HepG2 (cell line): ENCODE measurements at regions not wholly inside any gene's neighbourhood (a gene's known extent, or its start where the extent isn't known, plus 50 kb on each side); places are given as distances from the start of the nearest gene placed in this dataset.

Experiments
- ATAC-seq: fragments of 200-7000 bp; cut with Tn5 transposase; 3 replicates; pipeline ENCODE4 v1.9.1; 2020; ENCODE audit warnings: mild to moderate bottlenecking, moderate library complexity
- BruUV-seq: library from RNA; stranded (reverse); fragments of 400-500 nt; replicated peaks from 2 replicates; lab custom pipeline; 2021; lab: Mats Ljungman, UMichigan
- CTCF ChIA-PET: fragments of 300-600 bp; formaldehyde crosslinking; extraction: SDS; loops from one replicate; lab custom pipeline; 2021; ENCODE audit warnings: low total read pairs, inconsistent platforms, low intra/inter-chr PET ratio; lab: Yijun Ruan, JAX
- POLR2A ChIA-PET: fragments of 350-600 bp; sonication (Branson Sonifier 250); formaldehyde crosslinking; loops from one replicate; lab custom pipeline; 2020; ENCODE audit warnings: antibody characterized with exemption, inconsistent platforms; lab: Yijun Ruan, JAX
- DNase-seq: peaks from one replicate; pipeline ENCODE4 v3.0.0-alpha.2; 2015; ENCODE audit warnings: low spot score
- FAIRE-seq: peaks from 3 replicates; lab custom pipeline; 2011; peaks lifted over from hg19 to GRCh38; lab: Jason Lieb, UNC
- H2AFZ ChIP-seq: one replicate; pipeline ENCODE4 v1.6.1; 2011; ENCODE audit warnings: low read length, inconsistent platforms
- H3K27ac ChIP-seq: fragments of 300-600 bp; 3 replicates; pipeline ENCODE4 v1.8.0; 2011; ENCODE audit warnings: mixed run types, mild to moderate bottlenecking, mixed read lengths, low read length, inconsistent platforms; ENCODE audit not compliant: insufficient read depth; ENCODE audit errors: extremely low read length
- H3K27me3 ChIP-seq, 2 experiments: fragments of 200-600 bp in 1 of 2; 2 replicates in 1 of 2; 3 replicates in 1 of 2; pipeline versions ENCODE4 v1.6.0 to v1.8.0; 2011; ENCODE audit warnings: low read length in 2 of 2, mild to moderate bottlenecking in 2 of 2, moderate library complexity in 2 of 2, inconsistent platforms in 1 of 2; ENCODE audit not compliant: insufficient read depth in 2 of 2, control insufficient read depth in 1 of 2
- H3K36me3 ChIP-seq, 2 experiments: fragments of 200-600 bp in 1 of 2; replicated peaks in 1 of 2; 2 replicates in 1 of 2; 3 replicates in 1 of 2; pipeline versions ENCODE4 v1.5.1 to v1.8.0; 2011; ENCODE audit warnings: low read length in 2 of 2, inconsistent platforms in 1 of 2; ENCODE audit not compliant: insufficient read depth in 2 of 2, control insufficient read depth in 1 of 2
- H3K4me1 ChIP-seq: 2 replicates; pipeline ENCODE4 v1.5.1; 2012; ENCODE audit warnings: low read length, inconsistent platforms; ENCODE audit not compliant: insufficient read depth
- H3K4me2 ChIP-seq: 2 replicates; pipeline ENCODE4 v1.6.0; 2011; ENCODE audit warnings: low read depth, low read length, inconsistent platforms
- H3K4me3 ChIP-seq, 3 experiments: fragments of 200-600 bp in 1 of 3; sonication (generic), shearing (Covaris generic) in 1 of 3; replicated peaks in 1 of 3; 2 replicates each; pipeline ENCODE4 v1.5.1; 2011 to 2016; ENCODE audit warnings: low read length in 3 of 3, inconsistent platforms in 2 of 3, low read depth in 2 of 3, mild to moderate bottlenecking in 2 of 3, control low read depth in 1 of 3, mixed read lengths in 1 of 3; ENCODE audit not compliant: insufficient read depth in 1 of 3
- H3K79me2 ChIP-seq: one replicate; pipeline ENCODE4 v1.6.1; 2011; ENCODE audit warnings: low read length, inconsistent platforms; ENCODE audit not compliant: insufficient read depth
- H3K9ac ChIP-seq: 2 replicates; pipeline ENCODE4 v1.6.0; 2011; ENCODE audit warnings: mild to moderate bottlenecking, low read depth, low read length, inconsistent platforms; ENCODE audit not compliant: insufficient read depth
- H3K9me3 ChIP-seq: 2 replicates; pipeline ENCODE4 v1.5.1; 2012; ENCODE audit warnings: mild to moderate bottlenecking, low read length
- H4K20me1 ChIP-seq: 2 replicates; pipeline ENCODE4 v1.6.0; 2011; ENCODE audit warnings: inconsistent platforms, mild to moderate bottlenecking, low read length, moderate library complexity; ENCODE audit not compliant: insufficient read depth
- HMGA1 ChIP-seq: sonication (generic); formaldehyde crosslinking; conservative IDR thresholded peaks from 2 replicates; pipeline ENCODE4 v1.4.0; 2020; ENCODE audit warnings: missing genetic modification reagents
- HNF1A ChIP-seq, 2 experiments: sonication (generic) in 1 of 2; formaldehyde crosslinking in 1 of 2; IDR thresholded peaks; 2 replicates each; pipeline versions ENCODE4 v1.4.0 to v1.6.1; 2016 to 2020; ENCODE audit warnings: borderline replicate concordance in 1 of 2, low read depth in 1 of 2, mild to moderate bottlenecking in 1 of 2, missing genetic modification reagents in 1 of 2
- KLF15 ChIP-seq: sonication (generic); formaldehyde crosslinking; IDR thresholded peaks from 2 replicates; pipeline ENCODE4 v1.8.1; 2023; ENCODE audit warnings: borderline replicate concordance, mild to moderate bottlenecking, inconsistent platforms, missing genetic modification reagents, mixed read lengths
- MBD4 ChIP-seq: IDR thresholded peaks from 2 replicates; pipeline ENCODE4 v1.6.1; 2012; ENCODE audit warnings: low read length, inconsistent platforms, borderline replicate concordance
- MBNL3 ChIP-seq: fragments of 250-450 bp; sonication (Bioruptor Pico); conservative IDR thresholded peaks from 2 replicates; pipeline ENCODE4 v1.8.0; 2022; ENCODE audit warnings: mild to moderate bottlenecking, inconsistent platforms
- MNT ChIP-seq: fragments of 450-650 bp; IDR thresholded peaks from 2 replicates; pipeline ENCODE4 v1.6.1; 2016
- MTA1 ChIP-seq: sonication (generic); formaldehyde crosslinking; IDR thresholded peaks from 2 replicates; pipeline ENCODE4 v1.4.0; 2020; ENCODE audit warnings: missing genetic modification reagents, mild to moderate bottlenecking, borderline replicate concordance
- POGK ChIP-seq: sonication (generic); formaldehyde crosslinking; conservative IDR thresholded peaks from 2 replicates; pipeline ENCODE4 v1.8.0; 2022; ENCODE audit warnings: mild to moderate bottlenecking, moderate library complexity, missing genetic modification reagents
- REXO4 ChIP-seq: sonication (generic); formaldehyde crosslinking; IDR thresholded peaks from 2 replicates; pipeline ENCODE4 v1.8.0; 2022; ENCODE audit warnings: missing genetic modification reagents, mild to moderate bottlenecking, borderline replicate concordance
- SNAPC2 ChIP-seq: sonication (generic); formaldehyde crosslinking; IDR thresholded peaks from 2 replicates; pipeline ENCODE4 v1.8.1; 2022; ENCODE audit warnings: mild to moderate bottlenecking, missing genetic modification reagents
- ZFP1 ChIP-seq: IDR thresholded peaks from 2 replicates; pipeline ENCODE4 v1.6.1; 2016
- ZFP36 ChIP-seq: fragments of 150-350 bp; IDR thresholded peaks from 2 replicates; pipeline ENCODE4 v1.6.1; 2018; ENCODE audit warnings: borderline replicate concordance, low read length, low read depth; ENCODE audit not compliant: partially characterized antibody
- ZNF17 ChIP-seq: sonication (generic); formaldehyde crosslinking; IDR thresholded peaks from 2 replicates; pipeline ENCODE4 v1.5.0; 2020; ENCODE audit warnings: mild to moderate bottlenecking, missing genetic modification reagents
- ZNF615 ChIP-seq: sonication (generic); formaldehyde crosslinking; IDR thresholded peaks from 2 replicates; pipeline ENCODE4 v1.5.0; 2020; ENCODE audit warnings: mild to moderate bottlenecking, missing genetic modification reagents, borderline replicate concordance
- ZSCAN12 ChIP-seq: sonication (generic); formaldehyde crosslinking; IDR thresholded peaks from 2 replicates; pipeline ENCODE4 v1.9.0; 2021; ENCODE audit warnings: mild to moderate bottlenecking, missing genetic modification reagents
- ZSCAN20 ChIP-seq: sonication (generic); formaldehyde crosslinking; IDR thresholded peaks from 2 replicates; pipeline ENCODE4 v1.4.0; 2020; ENCODE audit warnings: missing genetic modification reagents, mild to moderate bottlenecking, borderline replicate concordance
- ZSCAN9 ChIP-seq: IDR thresholded peaks from 2 replicates; pipeline ENCODE4 v1.6.1; 2016; ENCODE audit warnings: borderline replicate concordance
- WGBS: methylation state at CpG from one replicate; pipeline ENCODE4 v1.1.6; 2017; ENCODE audit warnings: low lambda C conversion rate; 5-methylcytosine and 5-hydroxymethylcytosine counted together
- in situ Hi-C: cut with HindIII; loops from 2 replicates; pipeline ENCODE4 v1.10.0; 2017; ENCODE audit warnings: low pct_unique_long_range_greater_than_20kb; ENCODE audit not compliant: extremely low pct_ligation_motif_present
- intact Hi-C: fragments of 100-400 bp; cut with micrococcal nuclease; formaldehyde crosslinking; loops from one replicate; pipeline ENCODE4 v1.10.0; 2022; ENCODE audit not compliant: unreplicated experiment
- TF ChIP-seq, protein P1 (sequence below): sonication (generic); formaldehyde crosslinking; IDR thresholded peaks from 2 replicates; pipeline ENCODE4 v1.8.1; 2022; ENCODE audit warnings: mild to moderate bottlenecking, missing genetic modification reagents

DNA sequence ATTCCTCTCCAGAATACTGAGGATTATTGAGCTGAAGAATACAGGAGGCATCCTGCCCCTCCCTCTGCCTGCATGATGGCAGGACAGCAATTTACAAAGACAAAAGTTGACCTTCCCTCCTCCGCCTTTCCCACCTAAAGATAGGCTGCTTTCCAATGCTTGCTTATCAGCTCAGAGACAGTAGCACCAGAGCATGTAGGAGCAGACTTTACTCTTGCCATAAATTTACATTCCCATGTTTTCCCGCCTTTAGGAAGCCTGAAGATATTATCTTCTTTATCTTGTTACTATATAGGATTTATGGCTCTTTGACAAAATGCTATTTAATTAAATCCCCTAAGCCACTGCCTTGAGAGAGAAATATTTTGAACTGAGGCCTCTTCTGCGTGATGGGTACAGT, 135.6 kb upstream of the HNMT start:
- no peaks in the 10 kb centered on the region for H3K79me2 ChIP-seq
- no TSS peak for BruUV-seq
- no peaks in the 10 kb centered on the region for H3K9me3 ChIP-seq
- H3K27me3 ChIP-seq: no peaks in the 10 kb centered on the region
- no peak overlapping the region for H3K4me2 ChIP-seq
- WGBS: 8% methylated on average over 3 of the region's 3 CpGs
- H4K20me1 ChIP-seq: no peaks in the 10 kb centered on the region
- H3K4me3 ChIP-seq: no peak overlapping the region
- CTCF ChIA-PET: no interaction called here
- no peaks in the 10 kb centered on the region for H3K4me1 ChIP-seq
- H2AFZ ChIP-seq: no peak overlapping the region
- H3K27ac ChIP-seq: no peak overlapping the region
- H3K9ac ChIP-seq: no peak overlapping the region
- ATAC-seq (no peak), DNase-seq (no peak)
- POLR2A ChIA-PET: no interaction called here
- TF ChIP-seq MBD4 (no peak), HNF1A (IDR thresholded peaks at IDR 0.05; ENCODE audit: low read depth) (no peak), HNF1A (CRISPR knock-in tag; IDR thresholded peaks at IDR 0.05; ENCODE audit: borderline replicate concordance) (no peak), ZSCAN12 (no peak), MBNL3 (CRISPR knock-in tag) (no peak), HMGA1 (no peak), ZSCAN20 (CRISPR knock-in tag) (no peak), ZFP1 (no peak), KLF15 (no peak), MTA1 (CRISPR knock-in tag) (no peak), ZNF615 (CRISPR knock-in tag) (no peak), SNAPC2 (CRISPR knock-in tag) (no peak), POGK (CRISPR knock-in tag) (no peak), ZFP36 (no peak), ZSCAN9 (CRISPR knock-in tag) (no peak), REXO4 (no peak), MNT (no peak), ZNF17 (CRISPR knock-in tag) (no peak)
- TF ChIP-seq, protein P1, sequence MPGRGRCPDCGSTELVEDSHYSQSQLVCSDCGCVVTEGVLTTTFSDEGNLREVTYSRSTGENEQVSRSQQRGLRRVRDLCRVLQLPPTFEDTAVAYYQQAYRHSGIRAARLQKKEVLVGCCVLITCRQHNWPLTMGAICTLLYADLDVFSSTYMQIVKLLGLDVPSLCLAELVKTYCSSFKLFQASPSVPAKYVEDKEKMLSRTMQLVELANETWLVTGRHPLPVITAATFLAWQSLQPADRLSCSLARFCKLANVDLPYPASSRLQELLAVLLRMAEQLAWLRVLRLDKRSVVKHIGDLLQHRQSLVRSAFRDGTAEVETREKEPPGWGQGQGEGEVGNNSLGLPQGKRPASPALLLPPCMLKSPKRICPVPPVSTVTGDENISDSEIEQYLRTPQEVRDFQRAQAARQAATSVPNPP: no peak
- TF ChIP-seq, all 625 proteins: peak for 0
- in situ Hi-C loops: no loop called here
- intact Hi-C loops: no loop called here
- H3K36me3 ChIP-seq: no peaks in the 10 kb centered on the region
- no peak for FAIRE-seq
